ENCODE measurements at regions not wholly inside any gene's neighbourhood (a gene's known extent, or its start where the extent isn't known, plus 50 kb on each side); places are given as distances from the start of the nearest gene placed in this dataset.
"Not testable (repeated sequence)": the region's sequence is repeated elsewhere in the genome, so short reads cannot be mapped to it uniquely, and the experiment has no call there.

DNA sequence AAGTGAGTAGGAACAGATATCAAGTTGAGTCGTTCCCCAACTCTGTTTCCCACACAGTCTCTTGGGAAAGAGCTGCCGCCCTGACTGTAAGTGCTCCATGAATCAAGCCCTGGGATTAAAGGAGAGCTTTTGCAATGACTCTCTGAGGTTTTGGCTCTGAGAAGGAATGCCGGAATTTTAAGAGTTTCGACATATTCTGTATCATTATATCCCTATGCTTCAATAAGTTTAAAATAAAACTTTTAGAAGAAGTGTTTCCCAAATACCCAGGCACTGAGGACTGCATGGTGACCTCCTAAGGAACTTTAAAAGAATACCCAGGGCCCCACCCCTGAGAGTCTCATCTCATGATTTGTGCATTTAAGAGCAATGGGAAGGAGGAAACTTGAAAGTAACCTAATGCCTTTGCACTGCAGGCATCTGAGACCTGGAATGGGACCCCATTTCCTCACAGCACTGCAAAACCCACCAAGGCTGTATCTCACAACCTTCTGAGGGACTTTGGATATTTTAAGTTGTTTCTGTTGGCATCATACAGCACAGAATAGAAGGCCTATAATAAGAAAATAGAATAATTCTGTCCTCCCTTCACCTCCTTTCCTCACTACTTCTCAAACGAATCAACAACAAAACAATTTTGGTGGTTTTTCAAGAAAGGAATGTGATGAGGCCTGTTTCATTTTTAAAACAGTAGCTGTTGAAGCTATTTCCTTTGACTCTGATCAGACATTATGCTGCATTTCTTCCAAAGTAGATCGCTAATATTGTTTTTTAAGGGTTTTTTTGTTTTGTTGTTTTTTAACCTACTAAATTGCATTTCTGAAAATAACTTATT is 121.2 kb downstream of the GASK1B start:
- DNase-seq: no peak

DNA sequence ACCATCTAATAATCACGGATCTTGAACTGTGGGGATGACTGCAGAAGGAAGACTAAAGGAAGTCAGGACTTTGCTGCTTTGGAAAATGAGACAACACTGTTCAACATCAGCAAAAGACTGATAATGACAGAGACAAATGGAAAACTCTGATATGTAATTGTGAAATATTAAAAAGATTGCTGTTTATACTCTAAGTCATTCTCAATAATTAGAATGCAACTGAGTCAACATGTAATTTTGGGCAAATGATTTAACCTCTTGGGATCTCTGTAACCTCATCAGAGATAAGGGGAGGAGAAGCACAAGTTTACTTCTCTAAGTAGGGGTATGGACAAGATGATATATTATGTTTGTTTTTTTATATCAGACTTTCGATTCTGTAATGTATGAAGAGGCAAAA is 121.9 kb downstream of the GASK1B start:
- DNase-seq: no peak

GRCh38 chr4:158046345-158046744 is 126.5 kb downstream of the GASK1B start:
- DNase-seq: no peak

DNA sequence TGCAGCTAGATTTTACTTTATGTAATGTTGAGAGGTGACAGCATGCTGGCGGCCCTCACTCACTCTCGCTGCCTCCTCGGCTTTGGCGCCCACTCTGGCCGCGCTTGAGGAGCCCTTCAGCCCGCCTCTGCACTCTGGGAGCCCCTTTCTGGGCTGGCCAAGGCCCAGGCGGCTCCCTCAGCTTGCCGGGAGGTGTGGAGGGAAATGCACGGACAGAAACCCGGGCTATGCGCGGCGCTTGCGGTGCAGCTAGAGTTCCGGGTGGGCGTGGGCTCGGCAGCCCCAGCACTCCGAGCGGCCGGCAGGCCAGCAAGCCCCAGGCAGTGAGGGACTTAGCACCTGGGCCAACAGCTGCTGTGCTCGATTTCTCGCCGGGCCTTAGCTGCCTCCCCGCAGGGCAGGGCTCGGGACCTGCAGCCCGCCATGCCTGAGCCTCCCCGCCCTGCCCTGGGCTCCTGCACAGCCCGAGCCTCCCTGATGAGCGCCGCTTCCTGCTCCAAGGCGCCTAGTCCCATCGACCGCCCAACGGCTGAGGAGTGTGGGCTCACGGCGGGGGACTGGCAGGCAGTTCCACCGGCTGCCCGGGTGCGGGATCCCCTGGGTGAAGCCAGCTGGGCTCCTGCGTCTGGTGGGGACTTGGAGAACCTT is 128.7 kb downstream of the GASK1B start:
- no peak for DNase-seq

- DNase-seq: no peak
These were observed 130.2 kb downstream of the GASK1B start for GRCh38 chr4:158042591-158043030.

- DNase-seq: no peak
These were observed 134.1 kb downstream of the GASK1B start for GRCh38 chr4:158038718-158039117.

DNA sequence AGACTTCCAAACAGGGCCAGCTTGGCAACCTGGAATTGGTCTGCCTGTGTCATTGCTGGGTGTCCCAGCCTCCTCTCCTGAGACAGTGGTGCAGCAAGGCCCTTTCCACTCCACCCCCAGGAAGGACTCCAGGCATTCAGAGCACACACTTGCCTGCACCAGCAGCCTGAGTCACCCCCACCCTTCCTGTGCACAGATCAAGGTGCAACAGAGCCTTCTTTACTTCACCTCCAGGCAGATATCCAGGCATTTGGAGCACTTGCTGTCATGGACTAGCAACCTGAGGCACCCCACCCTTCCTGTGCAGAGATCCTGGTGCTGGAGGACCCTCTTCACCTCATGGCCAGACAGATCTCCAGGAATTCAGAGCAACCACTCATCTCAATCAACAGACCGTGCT is 135.8 kb downstream of the GASK1B start:
- DNase-seq: no peak

- no peak for DNase-seq
These were observed 137.1 kb downstream of the GASK1B start for GRCh38 chr4:158035662-158036195.

- no peak for DNase-seq
These were observed 139.3 kb downstream of the GASK1B start for GRCh38 chr4:158033416-158034120.

DNA sequence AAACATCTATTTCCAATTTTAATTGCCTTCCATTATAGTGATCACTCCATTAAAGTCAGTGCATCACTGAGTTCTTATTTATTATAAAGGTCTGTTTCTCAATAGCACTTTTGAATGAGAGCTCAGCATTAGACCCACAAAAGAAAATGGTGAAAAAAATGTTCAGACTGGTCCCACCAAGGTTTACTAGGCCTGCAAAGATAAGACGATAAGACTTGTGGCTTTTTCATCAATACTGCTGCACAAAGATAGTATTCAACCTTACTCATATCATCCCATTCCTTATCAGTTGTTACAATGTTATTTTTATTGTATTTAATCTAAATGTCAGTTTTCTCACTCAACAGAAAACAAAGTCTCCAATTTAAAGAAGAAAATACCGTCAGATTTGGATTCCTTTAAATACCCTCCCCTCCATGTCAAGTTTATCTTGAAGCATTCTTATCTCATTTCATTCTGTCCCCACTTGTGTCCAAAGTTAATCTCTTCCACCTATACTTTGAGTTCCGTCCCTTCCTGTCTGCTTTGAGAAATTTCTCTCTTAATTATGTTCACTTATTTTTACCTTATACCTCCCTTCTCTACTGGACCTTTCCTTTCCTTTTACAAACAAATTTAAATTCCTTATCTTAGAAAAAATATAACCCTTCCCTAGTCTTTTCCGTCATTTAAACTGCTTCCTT is 140.0 kb downstream of the GASK1B start:
- no peak for DNase-seq

DNA sequence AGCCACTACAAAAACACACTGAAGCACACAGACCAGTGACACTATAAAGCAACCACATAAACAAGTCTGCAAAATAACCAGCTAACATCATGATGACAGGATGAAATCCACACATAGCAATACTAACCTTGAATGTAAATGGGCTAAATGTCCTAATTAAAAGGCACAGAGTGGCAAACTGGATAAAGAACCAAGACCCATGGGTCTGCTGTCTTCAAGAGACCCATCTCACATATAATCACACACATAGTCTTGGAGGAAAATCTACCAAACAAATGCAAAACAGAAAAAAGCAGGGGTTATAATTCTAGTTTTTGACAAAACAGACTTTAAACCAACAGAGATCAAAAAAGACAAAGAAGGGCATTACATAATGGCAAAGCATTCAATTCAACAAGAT is 144.4 kb downstream of the GASK1B start:
- DNase-seq: not testable (repeated sequence)

DNA sequence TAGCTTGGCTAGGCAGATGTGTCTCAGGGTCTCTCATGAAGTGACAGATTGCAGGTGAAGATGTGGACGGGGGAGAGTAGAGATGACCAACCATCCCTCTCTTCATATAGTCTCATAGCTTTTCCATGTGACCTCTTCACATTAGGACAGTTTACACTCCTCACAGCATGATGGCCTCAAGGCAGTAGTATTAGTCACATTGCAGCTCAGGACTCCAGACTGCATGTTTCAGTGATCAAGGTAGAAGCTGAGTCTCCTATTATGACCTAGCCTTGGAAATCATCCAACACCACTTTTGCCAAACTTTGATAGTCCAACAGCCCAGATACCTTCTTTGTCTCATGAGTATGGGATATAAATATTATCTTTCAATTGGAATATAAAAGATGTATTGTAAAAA is 147.7 kb downstream of the GASK1B start:
- no peak for DNase-seq

GRCh38 chr4:158020734-158021346 is 152.0 kb downstream of the GASK1B start:
- DNase-seq: no peak

- no peak for DNase-seq
These were observed 152.6 kb downstream of the GASK1B start for GRCh38 chr4:158020176-158020575.

DNA sequence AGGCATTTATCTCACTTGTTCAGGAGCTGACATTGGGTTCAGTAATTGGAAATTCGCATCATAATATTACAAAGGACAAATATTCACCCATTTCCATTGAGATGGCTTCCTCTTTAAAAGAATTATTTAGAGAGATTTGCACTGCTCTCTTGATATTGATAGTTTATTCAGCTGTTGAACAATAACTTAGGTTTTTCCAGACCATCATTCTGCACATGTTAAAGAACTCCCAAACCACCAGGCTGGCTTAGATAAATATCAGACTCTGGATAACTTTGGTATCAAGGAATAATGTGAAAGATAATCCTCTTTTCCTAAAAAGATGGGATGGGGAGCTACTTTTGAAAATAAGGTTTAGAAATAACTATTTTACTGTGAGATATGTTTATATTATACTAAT is 154.0 kb downstream of the GASK1B start:
- no peak for DNase-seq

DNA sequence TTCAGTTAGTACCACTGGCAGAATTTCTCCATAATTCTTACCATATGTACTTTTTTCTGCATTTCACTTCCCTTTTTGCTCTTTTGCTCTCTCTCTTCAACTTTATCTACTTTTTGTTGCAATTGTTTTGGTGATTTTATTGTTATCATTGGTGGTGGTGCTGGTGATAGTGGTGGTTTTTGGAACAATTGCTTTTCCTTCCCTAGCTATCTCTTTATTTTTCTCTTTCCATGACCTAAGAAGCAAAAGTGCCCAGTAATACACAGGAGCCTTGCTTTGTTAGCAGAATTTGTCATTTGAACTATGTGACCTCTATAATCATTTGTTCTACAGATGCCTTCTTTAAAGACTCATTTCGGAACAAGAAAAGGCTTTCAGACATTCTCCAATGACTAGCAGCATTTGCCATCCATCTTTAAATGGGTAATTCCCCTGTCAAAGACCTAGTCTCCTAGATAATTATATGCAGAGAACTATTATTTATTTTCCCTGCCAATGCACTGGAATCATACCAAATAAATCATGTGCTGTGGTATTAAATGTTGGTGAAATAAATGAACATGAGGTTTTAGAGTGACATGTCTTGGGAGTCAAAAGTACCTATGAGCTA is 154.5 kb downstream of the GASK1B start:
- no peak for DNase-seq

- no peak for DNase-seq
These were observed 156.3 kb downstream of the GASK1B start for GRCh38 chr4:158016511-158016910.

DNA sequence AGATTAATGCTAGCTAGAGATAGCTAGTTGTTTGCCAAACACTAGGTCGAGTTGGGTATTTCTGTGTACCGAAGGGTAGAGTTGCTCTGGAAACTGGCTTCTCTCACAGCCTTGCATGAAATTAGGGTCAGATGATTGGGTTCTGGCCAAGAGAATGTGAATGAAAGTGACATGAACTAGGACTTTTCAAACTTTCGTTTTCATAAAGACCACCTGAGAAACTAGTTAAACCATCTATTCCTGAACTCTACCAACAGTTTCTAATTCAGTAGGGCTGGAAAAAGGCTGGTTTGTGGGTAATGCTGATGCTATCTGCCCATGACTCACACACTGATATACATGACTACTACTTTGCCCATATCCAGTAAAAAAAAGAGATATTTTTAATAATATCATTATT is 157.6 kb downstream of the GASK1B start:
- DNase-seq: no peak

GRCh38 chr4:158013858-158014257 is 159.0 kb downstream of the GASK1B start:
- no peak for DNase-seq

DNA sequence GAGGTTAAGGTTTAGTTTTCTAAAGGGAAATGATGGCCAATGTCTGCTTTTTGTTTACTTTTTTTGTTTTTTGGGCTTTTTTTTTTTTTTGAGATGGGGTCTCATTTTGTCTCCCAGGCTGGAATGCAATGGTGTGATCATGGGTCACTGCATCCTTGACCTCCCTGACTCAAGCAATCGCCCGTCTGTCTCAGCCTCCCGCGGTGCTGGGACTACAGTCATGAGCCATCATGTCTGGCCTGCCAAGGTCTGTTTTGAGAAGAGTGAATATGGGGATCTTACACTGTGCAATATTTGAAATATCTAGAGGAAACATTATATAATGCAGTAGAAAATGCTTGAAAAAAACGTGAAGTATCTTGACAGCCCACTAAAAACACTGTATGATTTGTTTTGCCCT is 162.5 kb downstream of the GASK1B start:
- no peak for DNase-seq

DNA sequence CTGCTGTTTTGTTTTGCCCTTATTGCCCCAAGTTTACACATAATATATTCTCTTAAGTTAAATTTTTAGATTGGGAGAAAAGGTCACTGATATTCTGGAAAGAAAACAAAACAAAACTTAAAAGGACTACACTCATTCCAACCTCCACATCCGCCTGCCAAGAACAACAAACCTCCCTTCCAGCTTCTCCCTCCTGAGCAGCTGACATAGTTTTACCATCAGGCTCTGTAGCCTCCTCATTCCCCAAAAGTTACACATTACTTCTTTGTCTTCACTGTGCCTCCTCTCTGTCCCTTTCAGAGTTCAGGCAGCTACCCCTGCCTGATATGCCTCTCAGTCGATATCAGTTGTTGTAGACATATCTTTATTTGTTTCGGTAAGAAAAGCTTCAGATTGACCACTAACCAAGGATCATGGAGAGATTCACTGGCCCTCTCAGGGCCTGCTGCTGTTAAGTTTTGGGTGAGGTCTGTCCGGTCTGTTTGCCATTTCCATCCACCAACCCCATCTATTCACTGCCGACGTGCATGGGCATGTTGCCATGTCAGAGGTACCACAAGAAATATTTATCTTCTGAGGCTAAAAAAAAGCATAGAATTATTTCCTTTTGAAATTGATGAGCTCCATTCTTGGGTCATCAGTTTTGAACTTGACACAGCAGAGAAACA is 164.1 kb downstream of the GASK1B start:
- DNase-seq: no peak

DNA sequence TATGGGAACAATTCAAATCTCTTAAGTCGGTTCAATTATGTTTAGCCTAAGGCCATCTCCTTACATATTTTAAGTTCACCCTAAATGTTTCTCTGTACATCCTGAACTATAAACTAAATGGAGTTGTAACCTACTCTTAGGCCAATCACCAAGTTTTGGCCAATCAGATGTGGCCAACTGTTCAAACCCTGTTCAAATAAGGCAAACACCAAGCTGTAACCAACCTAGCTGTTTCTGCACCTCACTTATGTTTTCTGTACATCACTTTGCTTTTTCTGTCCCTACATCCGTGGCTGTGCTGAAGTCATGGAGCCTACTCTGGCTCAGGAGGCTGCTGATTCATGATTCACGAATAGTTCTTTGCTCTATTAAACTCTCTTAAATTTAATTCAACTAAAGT is 165.3 kb downstream of the GASK1B start:
- no peak for DNase-seq
